HCT116 (cell line): ENCODE measurements at regions not wholly inside any gene's neighbourhood (a gene's known extent, or its start where the extent isn't known, plus 50 kb on each side); places are given as distances from the start of the nearest gene placed in this dataset.
"Not testable (repeated sequence)": the region's sequence is repeated elsewhere in the genome, so short reads cannot be mapped to it uniquely, and the experiment has no call there.

Source experiments
- ATAC-seq: fragments of 200-7000 bp; cut with Tn5 transposase; 2 replicates; pipeline ENCODE4 v1.9.1; 2020; ENCODE audit warnings: mild to moderate bottlenecking, moderate library complexity
- BruUV-seq: library from RNA; stranded (reverse); fragments of 400-500 nt; replicated peaks from 2 replicates; lab custom pipeline; 2021; lab: Mats Ljungman, UMichigan
- CTCF ChIA-PET: fragments of 300-600 bp; sonication (Branson Sonifier 250); formaldehyde crosslinking; loops from one replicate; lab custom pipeline; 2021; ENCODE audit warnings: antibody characterized with exemption; lab: Charles Lee
- POLR2A ChIA-PET: fragments of 300-600, 350-600 bp; sonication (Branson Sonifier 250); formaldehyde crosslinking; loops from one replicate; lab custom pipeline; 2021; ENCODE audit warnings: antibody characterized with exemption; lab: Charles Lee
- RAD21 ChIA-PET, 2 experiments: fragments of 300-600 bp; sonication (Branson Sonifier 250); formaldehyde crosslinking; loops; one replicate each; lab custom pipeline; 2023; ENCODE audit warnings: low total read pairs in 2 of 2; ENCODE audit not compliant: uncharacterized antibody in 2 of 2, unreplicated experiment in 2 of 2, low non-redundant PET in 1 of 2; lab: Charles Lee
- DNase-seq: peaks from one replicate; pipeline ENCODE4 v3.0.0-alpha.2; 2010; ENCODE audit warnings: low read depth, low spot score
- H2AFZ ChIP-seq: fragments of 200-600 bp; shearing (Covaris generic), sonication (generic); 2 replicates; pipeline ENCODE4 v1.6.1; 2017; ENCODE audit warnings: low read depth, mixed run types, mixed read lengths, antibody characterized with exemption, low read length; ENCODE audit not compliant: poor library complexity, severe bottlenecking
- H3K27ac ChIP-seq: 2 replicates; pipeline ENCODE4 v1.5.1; 2012; ENCODE audit warnings: low read depth, low read length
- H3K27me3 ChIP-seq: fragments of 200-600 bp; sonication (generic); 2 replicates; pipeline ENCODE4 v1.6.1; 2016; ENCODE audit warnings: mixed run types, low read length, mixed read lengths; ENCODE audit not compliant: insufficient read depth
- H3K36me3 ChIP-seq, 2 experiments: fragments of 200-500 bp in 1 of 2; fragments of 200-600 bp in 1 of 2; sonication (Bioruptor generic) in 1 of 2; sonication (generic) in 1 of 2; 2 replicates each; pipeline versions ENCODE4 v1.5.1 to v1.6.1; 2014 to 2016; ENCODE audit warnings: low read length in 2 of 2, inconsistent platforms in 1 of 2, mixed read lengths in 1 of 2, mixed run types in 1 of 2; ENCODE audit not compliant: insufficient read depth in 2 of 2, control insufficient read depth in 1 of 2
- H3K4me1 ChIP-seq, 2 experiments: fragments of 200-600 bp in 1 of 2; sonication (generic) in 1 of 2; 2 replicates each; pipeline versions ENCODE4 v1.5.1 to v1.6.1; 2012 to 2017; ENCODE audit warnings: low read length in 2 of 2, inconsistent platforms in 1 of 2, mild to moderate bottlenecking in 1 of 2, mixed read lengths in 1 of 2, mixed run types in 1 of 2, moderate library complexity in 1 of 2; ENCODE audit not compliant: insufficient read depth in 2 of 2, control insufficient read depth in 1 of 2
- H3K4me2 ChIP-seq: fragments of 200-600 bp; sonication (generic); 2 replicates; pipeline ENCODE4 v1.6.1; 2017; ENCODE audit warnings: mixed run types, low read length, mixed read lengths
- H3K4me3 ChIP-seq, 2 experiments: fragments of 200-600 bp in 1 of 2; sonication (generic) in 1 of 2; replicated peaks in 1 of 2; 2 replicates each; pipeline ENCODE4 v1.5.1; 2011 to 2016; ENCODE audit warnings: low read length in 2 of 2, control low read depth in 1 of 2, low read depth in 1 of 2, mild to moderate bottlenecking in 1 of 2, mixed read lengths in 1 of 2, mixed run types in 1 of 2
- H3K79me2 ChIP-seq: fragments of 200-600 bp; sonication (generic); 2 replicates; pipeline ENCODE4 v1.6.1; 2017; ENCODE audit warnings: mild to moderate bottlenecking, mixed run types, low read length, moderate library complexity, mixed read lengths; ENCODE audit not compliant: insufficient read depth
- H3K9ac ChIP-seq: fragments of 200-600 bp; sonication (generic); 2 replicates; pipeline ENCODE4 v1.6.1; 2016; ENCODE audit warnings: low read length, mixed read lengths
- H3K9me2 ChIP-seq: fragments of 200-600 bp; sonication (generic), shearing (Covaris generic); 2 replicates; pipeline ENCODE4 v1.6.1; 2017; ENCODE audit warnings: mixed run types, mild to moderate bottlenecking, moderate library complexity; ENCODE audit not compliant: insufficient read depth
- H3K9me3 ChIP-seq, 2 experiments: fragments of 200-500 bp in 1 of 2; fragments of 200-600 bp in 1 of 2; sonication (Bioruptor generic) in 1 of 2; sonication (generic) in 1 of 2; 2 replicates each; pipeline ENCODE4 v1.6.1; 2014 to 2017; ENCODE audit warnings: low read length in 2 of 2, mixed read lengths in 2 of 2, inconsistent platforms in 1 of 2, low read depth in 1 of 2, mild to moderate bottlenecking in 1 of 2, mixed run types in 1 of 2, moderate library complexity in 1 of 2; ENCODE audit not compliant: control insufficient read depth in 1 of 2, insufficient read depth in 1 of 2
- H4K20me1 ChIP-seq: fragments of 200-600 bp; sonication (generic), shearing (Covaris generic); 2 replicates; pipeline ENCODE4 v1.6.1; 2017; ENCODE audit warnings: mixed run types, mild to moderate bottlenecking, moderate library complexity; ENCODE audit not compliant: insufficient read depth
- CBX3 ChIP-seq: IDR thresholded peaks from 2 replicates; pipeline ENCODE4 v1.6.1; 2012; ENCODE audit warnings: low read depth
- POLR2A ChIP-seq: IDR thresholded peaks from 2 replicates; pipeline ENCODE4 v1.7.0; 2011; ENCODE audit warnings: borderline replicate concordance; ENCODE audit not compliant: insufficient read depth, insufficient read length; ENCODE audit errors: extremely low read depth
- SP1 ChIP-seq: IDR thresholded peaks from 2 replicates; pipeline ENCODE4 v1.6.1; 2012; ENCODE audit warnings: low read depth
- YY1 ChIP-seq: IDR thresholded peaks from 2 replicates; pipeline ENCODE4 v1.6.1; 2011; ENCODE audit warnings: low read length, low read depth, moderate library complexity, mild to moderate bottlenecking; ENCODE audit not compliant: insufficient replicate concordance; ENCODE audit errors: extremely low read depth
- ZFX ChIP-seq: fragments of 450-650 bp; IDR thresholded peaks from 2 replicates; pipeline ENCODE4 v1.6.1; 2017
- ZNF274 ChIP-seq: fragments of 200-500 bp; sonication (Bioruptor generic); IDR thresholded peaks from 2 replicates; pipeline ENCODE4 v1.6.1; 2014; ENCODE audit warnings: mild to moderate bottlenecking, low read depth, low read length, inconsistent platforms
- intact Hi-C: fragments of 100-400 bp; cut with micrococcal nuclease; formaldehyde crosslinking; loops from 2 replicates; pipeline ENCODE4 v1.10.0; 2022
- TF ChIP-seq, protein P1 (sequence below): IDR thresholded peaks from 2 replicates; pipeline ENCODE4 v1.6.1; 2012

DNA sequence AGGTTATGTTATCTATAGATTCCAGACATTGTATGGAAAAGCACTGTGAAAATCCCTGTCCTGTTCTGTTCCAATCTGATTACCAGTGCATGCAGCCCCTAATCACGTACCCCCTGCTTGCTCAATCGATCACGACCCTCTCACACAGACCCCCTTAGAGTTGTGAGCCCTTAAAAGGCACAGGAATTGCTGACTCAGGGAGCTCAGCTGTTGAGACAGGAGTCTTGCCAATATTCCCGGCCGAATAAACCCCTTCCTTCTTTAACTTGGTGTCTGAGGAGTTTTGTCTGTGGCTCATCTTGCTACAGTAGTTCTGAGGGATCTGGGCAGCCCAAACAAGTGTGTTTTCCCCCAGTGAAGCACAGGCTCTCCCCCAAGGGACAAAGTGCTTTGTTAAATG, 596.3 kb upstream of the EPHA5 start:
- POLR2A ChIA-PET, CTCF ChIA-PET, H3K4me2 ChIP-seq, DNase-seq, H3K27ac ChIP-seq, H4K20me1 ChIP-seq, RAD21 ChIA-PET, BruUV-seq, H3K4me1 ChIP-seq, H3K4me3 ChIP-seq, H3K36me3 ChIP-seq, H3K9ac ChIP-seq, H3K9me2 ChIP-seq, H3K27me3 ChIP-seq, H3K79me2 ChIP-seq, ATAC-seq, intact Hi-C loops, H2AFZ ChIP-seq, H3K9me3 ChIP-seq: not testable (repeated sequence)

DNA sequence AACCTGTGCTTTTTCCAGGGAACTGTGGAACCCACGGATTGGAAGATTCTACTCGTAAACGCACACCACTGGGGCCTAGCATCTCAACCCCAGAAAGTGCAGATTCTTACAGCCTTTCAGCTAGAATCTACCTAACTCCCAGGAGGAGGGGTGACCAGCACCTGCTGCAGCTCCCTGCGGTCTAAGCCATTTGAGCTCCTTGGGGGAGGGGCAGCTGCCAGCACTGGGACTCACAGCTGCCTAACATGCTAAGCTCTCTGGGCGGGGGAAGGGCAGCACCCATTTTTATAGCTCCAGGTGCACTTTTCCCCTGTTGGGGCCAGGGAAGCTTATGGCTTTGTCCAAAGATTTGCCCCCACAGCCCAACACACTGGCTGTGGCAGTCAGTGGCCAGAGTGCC, 595.7 kb upstream of the EPHA5 start:
- no peak overlapping the region for H3K4me2 ChIP-seq
- DNase-seq (no peak), ATAC-seq (no peak)
- ChIA-PET CTCF (no interaction called here), POLR2A (no interaction called here), RAD21 (no interaction called here)
- H3K4me3 ChIP-seq = no peak overlapping the region
- H3K27me3 ChIP-seq = no peaks in the 10 kb centered on the region
- H4K20me1 ChIP-seq = no peaks in the 10 kb centered on the region
- no peaks in the 10 kb centered on the region for H3K36me3 ChIP-seq
- BruUV-seq = no TSS peak
- no peak overlapping the region for H2AFZ ChIP-seq
- no peak overlapping the region for H3K27ac ChIP-seq
- intact Hi-C loops = no loop called here
- H3K9me3 ChIP-seq = peaks cover 3 to 8% of the 10 kb centered on the region in 2 experiments; a peak in 2 of 4 replicates
- no peaks in the 10 kb centered on the region for H3K79me2 ChIP-seq
- H3K9me2 ChIP-seq = no peaks in the 10 kb centered on the region
- TF ChIP-seq POLR2A (no peak), ZNF274 (no peak), ZFX (no peak), SP1 (no peak), YY1 (no peak), CBX3 (no peak)
- TF ChIP-seq, protein P1, sequence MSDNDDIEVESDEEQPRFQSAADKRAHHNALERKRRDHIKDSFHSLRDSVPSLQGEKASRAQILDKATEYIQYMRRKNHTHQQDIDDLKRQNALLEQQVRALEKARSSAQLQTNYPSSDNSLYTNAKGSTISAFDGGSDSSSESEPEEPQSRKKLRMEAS = no peak
- H3K4me1 ChIP-seq = no peaks in the 10 kb centered on the region
- H3K9ac ChIP-seq = no peak overlapping the region
